Activated naive CD4-positive, alpha-beta T cell treated with anti-CD3 and anti-CD28 coated beads, Interleukin-2, amount 50 U/mL, for 16 hours (primary cell): ENCODE measurements at regions not wholly inside any gene's neighbourhood (a gene's known extent, or its start where the extent isn't known, plus 50 kb on each side); places are given as distances from the start of the nearest gene placed in this dataset.
"Not testable (repeated sequence)": the region's sequence is repeated elsewhere in the genome, so short reads cannot be mapped to it uniquely, and the experiment has no call there.

Experiments
- DNase-seq: peaks from one replicate; pipeline ENCODE4 v3.0.0-alpha.2; 2020

- no peak for DNase-seq
These were observed 275.1 kb downstream of the CYRIA start for GRCh38 chr2:16390561-16390960.

- no peak for DNase-seq
These were observed 276.0 kb downstream of the CYRIA start for GRCh38 chr2:16389611-16390010.

- DNase-seq = not testable (repeated sequence)
These were observed 277.3 kb downstream of the CYRIA start for GRCh38 chr2:16388199-16388830.

DNA sequence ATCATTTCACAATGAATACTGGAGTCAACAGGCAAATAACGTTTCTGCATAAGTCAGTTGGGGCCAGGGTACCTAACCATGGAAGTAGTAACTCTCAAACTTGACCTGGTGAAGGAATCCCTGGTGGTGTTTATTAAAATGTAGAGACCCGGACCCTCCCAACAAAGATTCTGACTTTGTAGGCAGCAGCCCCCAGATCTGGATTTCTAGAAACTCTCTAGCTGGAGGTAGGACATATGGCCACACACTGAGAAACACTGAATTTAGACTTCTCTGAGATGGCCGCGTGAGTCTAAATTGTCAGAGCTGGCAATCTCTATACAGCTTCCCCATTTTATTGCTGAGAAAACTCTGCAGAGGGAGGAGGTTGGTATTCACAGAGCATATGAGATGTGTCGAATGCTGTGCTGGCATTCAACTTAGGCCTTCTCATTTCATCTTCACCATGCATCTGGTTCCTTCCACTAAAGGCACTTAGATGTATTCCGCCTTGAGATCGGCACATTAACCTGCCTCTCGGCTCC lies 278.1 kb downstream of the CYRIA start:
- no peak for DNase-seq

DNA sequence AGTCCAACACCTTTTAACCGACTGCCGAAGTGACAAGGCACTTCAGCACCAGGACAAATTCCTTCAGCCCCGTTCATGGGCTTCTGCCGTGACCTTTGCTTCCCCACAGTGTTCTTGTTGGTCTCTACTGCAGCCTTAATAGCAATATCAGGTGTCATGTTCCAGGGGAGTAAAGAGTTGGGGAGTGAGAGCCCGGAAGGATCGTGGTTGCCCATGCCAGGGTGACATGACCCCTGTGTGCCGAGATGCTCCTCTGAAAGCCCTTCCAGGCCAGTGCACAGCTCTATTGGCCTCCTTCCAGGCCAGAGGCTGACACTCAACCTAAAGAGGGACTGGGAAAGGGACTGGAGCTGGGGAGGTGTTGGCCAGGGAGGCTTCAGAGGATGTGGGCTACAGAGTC lies 279.2 kb downstream of the CYRIA start:
- no peak for DNase-seq

GRCh38 chr2:16386031-16386430 lies 279.6 kb downstream of the CYRIA start:
- DNase-seq = no peak

- no peak for DNase-seq
These were observed 280.3 kb downstream of the CYRIA start for GRCh38 chr2:16385341-16385740.

DNA sequence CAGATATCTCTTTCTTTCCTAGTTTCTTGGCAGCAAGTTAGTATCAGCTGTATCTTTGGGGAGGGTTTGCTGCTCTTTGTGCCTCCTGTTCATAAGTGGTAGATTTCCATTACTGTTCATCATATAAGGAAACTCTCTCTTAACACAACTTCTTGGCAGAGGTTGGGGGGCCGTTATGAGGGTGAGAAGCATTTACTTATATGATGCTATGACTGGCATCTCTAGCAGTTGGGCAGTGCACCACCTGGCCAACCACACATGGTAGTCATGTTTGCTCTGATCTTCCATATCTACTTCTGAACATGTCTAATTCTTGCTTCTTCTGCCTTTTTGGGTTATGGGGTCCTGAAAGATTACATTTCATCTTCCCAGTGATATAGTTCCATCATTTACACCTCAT lies 282.2 kb downstream of the CYRIA start:
- no peak for DNase-seq

GRCh38 chr2:16382451-16382850 lies 283.2 kb downstream of the CYRIA start:
- no peak for DNase-seq

DNA sequence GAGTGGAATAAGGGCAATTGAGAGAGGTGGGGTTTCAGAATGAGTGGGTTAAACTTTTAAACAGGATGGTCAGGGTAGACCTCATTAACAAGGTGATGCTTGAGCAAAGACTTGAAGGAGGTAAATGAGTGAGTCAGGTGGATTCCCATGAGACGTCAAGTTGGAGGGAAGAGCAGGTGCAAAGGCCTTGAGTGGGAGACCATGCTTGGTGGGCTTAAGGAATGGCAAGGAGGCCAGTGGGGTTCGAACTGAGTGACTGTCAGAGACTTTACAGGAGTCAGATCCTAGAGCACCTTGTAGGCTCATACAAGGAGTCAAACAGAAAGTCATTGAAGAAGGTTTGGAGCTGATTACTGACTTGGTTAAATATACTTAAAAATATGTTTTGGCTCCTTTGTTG lies 284.1 kb downstream of the CYRIA start:
- no peak for DNase-seq

DNA sequence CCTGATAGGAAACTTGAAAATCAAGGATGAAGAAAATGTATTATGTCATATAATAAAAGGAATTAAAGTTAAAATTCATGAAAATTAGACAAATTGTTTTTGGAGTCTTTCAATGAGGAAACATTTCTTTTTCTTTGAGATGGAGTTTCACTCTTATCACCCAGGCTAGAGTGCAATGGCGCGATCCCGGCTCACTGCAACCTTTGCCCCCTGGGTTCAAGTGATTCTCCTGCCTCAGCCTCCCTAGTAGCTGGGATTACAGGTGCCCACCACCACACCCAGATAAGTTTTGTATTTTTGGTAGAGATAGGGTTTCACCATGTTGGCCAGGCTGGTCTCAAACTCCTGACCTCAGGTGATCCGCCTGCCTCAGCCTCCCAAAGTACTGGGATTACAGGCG lies 285.7 kb downstream of the CYRIA start:
- DNase-seq = not testable (repeated sequence)

DNA sequence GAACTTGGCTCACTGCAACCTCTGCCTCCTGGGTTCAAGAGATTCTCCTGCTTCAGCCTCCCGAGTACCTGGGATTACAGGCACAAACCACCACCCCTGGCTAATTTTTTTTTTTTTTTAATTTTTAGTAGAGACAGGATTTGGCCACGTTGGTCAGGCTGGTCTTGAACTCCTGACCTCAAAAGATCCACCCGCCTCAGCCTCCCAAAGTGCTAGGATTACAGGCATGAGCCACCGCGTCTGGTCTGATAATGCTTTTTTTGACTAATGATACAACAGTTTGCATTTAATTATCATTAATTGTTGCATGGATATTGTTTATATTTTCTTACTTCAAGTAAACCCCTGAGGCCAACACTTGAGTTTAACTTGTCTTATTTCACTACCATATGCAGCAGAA lies 286.6 kb downstream of the CYRIA start:
- DNase-seq = not testable (repeated sequence)

DNA sequence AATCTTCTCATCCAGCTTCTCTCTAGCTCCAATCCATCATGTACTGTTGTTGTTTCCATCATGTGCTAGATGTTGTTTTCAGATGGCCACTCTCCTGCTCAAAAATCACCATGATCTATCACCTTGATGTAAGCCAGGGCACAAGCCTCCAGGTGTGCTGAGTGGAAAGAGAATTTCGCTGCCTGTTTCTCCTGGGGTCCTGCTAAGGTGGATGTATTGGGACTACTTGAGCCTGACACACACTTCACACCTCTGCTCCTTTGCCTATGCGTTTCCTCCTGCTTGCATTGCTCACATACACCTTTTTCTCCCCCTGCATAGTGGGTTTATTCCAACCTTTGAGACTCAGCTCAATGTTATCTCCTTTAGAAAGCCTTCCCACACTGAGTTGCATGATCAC lies 287.6 kb downstream of the CYRIA start:
- DNase-seq = no peak

DNA sequence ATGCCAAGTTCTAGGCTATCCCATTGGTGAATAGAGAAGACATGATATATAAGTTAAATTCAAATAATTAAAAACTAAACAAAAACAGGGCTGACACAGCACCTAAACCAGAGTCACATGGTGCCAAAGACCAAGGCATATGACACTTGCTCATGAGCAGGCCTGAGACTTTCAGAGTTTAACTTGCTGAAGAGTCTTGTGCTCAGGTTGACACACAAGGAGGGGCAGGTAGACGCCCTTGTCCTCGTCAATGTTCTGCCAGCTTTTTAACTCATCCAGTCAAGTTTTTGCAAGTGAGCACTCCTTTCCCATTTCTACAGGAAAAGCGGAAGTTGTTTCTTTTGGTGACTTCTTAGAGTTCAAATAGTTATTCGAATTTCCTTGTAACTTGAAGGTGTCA lies 289.7 kb downstream of the CYRIA start:
- no peak for DNase-seq

DNA sequence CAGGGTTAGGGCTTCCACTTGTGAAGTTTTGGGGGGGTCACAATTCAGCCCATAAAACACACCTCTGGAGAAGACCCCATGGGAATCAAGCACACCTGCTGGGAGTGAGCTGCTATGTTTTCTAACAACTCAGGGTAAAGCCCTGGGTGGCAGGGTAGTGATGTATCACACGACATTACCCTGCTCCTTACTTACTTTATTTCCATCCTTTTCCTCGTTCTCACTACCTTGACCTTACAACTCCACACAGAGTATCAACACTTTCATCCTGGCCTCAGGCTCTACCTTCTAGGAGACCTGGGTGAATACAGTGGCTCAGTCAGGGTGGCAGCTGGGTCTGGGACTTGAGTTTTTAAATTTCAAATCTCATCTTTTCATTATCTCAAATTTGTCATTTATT lies 290.3 kb downstream of the CYRIA start:
- no peak for DNase-seq

GRCh38 chr2:16374671-16375070 lies 291.0 kb downstream of the CYRIA start:
- no peak for DNase-seq

DNA sequence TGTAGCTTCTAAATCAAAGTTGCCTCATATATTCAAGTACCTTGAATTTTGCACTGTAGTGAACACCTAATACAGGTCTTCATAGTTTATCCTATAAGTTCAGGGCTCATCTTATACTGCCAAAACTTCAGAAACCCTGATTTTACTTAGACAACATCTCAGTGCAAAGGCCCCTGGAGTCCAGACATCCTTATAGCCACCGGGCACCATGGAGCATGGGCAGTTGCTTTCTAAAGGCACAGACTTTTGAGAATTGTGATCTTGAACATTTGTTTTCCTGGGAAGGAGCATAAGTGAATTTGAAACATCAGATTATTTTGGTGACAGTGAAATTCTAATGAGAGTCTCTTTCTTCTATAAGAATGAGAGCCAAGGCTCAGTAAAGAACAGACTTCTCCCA lies 292.3 kb downstream of the CYRIA start:
- DNase-seq = no peak

DNA sequence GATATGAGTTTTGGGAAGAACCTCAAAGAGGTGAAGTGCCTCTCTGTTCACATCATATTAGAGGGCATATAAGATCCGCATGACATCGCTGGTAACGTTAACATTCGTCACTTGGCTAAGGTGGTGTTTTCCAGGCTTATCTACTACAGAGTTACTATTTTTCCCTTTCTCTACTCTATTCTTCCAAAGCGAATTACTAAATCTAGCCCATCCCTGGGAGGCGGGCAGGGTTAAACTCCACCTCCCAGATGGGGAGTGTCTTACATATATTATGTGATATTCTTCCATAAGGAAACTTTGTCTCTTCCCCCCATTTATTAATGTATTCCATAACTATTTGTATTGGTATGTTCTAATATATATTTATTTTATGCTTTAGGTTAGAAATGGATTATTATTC lies 293.9 kb downstream of the CYRIA start:
- no peak for DNase-seq

DNA sequence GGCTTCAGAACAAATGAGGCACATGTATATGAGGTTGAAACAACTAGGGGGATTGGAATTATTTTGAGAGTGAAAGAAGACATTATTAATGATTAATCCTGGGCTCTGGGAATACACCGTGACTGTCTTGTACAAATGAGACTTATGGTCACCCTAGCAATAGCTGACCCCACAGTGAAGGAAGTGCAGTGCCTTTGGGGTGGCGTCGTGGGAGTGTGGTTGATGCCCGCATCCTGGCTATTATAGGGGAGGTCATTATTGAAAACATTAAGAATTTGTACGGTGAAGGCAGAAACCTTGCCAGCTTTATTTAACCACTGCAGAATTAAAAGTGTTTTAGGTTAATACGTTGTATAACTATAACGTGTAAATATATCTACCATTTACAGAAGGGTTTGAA lies 296.7 kb downstream of the CYRIA start:
- DNase-seq = no peak

DNA sequence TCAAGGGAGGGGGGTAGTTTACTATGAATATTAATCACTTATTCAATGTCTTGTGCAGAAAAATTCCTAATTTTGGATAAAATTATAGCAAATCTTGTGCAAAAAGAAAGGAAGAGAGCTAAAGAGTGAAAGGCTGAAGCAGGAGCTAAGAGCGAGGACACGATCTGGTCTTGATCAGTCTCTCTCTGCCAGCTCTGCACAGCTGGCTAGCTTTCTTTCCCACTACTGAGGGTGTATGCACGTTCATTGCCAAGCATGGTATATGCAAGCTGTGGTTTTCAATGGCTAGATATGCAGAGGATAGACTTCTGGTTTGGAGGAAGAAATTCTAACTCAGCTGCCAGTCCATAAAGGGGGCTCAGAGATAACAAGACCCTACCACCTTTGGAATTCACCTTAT lies 297.3 kb downstream of the CYRIA start:
- no peak for DNase-seq

DNA sequence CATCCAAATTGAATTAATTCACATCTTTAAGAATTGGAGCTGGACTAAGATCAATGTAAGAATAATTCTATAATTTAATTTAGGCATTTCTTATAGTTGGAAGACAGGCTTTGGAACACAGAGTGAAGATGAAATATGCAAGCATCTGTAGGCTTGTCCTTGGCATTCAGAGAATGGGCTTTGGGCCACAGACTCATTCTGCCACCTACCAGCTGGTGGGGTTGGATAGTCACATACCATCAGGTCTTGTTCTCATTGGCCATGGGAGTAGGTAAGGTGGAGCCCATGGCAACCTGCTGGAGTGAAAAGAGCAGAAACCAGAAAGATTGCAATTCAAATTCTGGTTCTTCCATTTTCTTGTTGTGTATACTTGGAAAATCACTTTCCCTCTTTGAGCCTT lies 300.3 kb downstream of the CYRIA start:
- DNase-seq = no peak

- DNase-seq = no peak
These were observed 302.1 kb downstream of the CYRIA start for GRCh38 chr2:16363581-16363980.

- DNase-seq = no peak
These were observed 303.0 kb downstream of the CYRIA start for GRCh38 chr2:16362611-16363010.

DNA sequence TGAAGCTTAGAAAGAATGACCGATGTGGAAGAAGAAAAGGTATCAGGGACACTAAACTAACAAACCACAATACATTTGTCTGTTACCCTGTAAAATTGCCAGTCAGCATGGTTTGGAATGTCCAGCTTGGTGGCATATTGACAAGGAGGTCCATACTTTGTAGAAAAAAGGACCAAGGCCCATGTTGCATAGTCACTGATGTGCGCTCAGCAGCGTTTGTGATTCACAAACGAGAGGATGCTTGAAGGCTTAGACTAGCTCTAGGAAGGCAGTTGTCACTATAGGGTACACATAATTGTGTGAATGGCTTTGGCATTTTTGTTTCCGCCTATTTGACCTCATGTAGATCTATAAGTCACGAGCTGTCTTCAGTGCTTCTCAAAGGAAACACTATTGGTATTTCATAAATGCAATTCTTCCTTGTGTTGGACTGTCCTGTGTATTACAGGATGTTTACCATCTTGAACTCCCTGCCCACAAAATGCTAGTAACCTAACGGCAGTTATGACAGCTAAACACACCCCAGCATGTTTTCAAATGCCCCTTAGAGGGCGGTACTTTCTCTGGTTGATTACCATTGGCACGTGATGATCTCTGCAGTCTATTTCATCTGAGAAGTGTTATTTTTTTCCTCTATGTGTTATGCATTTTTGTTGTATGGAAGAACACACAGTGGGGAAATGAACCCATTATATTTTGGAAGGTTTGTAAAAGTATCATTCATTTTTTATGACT lies 304.2 kb downstream of the CYRIA start:
- no peak for DNase-seq

DNA sequence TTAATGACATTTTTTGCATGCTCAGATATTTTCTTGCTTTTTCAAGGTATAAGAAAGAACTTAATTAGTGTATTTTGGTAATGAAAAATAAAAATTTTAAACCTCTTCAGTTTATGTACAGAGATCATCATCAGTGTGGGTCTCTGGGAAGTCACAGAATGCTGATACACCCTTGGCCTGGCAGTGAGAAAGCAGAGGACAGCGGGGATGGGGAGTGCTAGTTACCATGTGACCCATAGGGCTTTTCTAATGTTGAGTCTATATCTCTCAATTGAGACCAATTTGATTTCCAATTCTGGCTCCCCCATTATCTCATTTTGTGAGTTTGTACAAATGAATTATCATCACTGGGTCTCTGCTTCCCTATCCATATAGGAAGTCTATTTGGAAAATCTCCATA lies 305.7 kb downstream of the CYRIA start:
- no peak for DNase-seq
